SK-N-SH treated with all-trans-retinoic acid at 6 μM for 48 hours (cell line): ENCODE measurements at regions not wholly inside any gene's neighbourhood (a gene's known extent, or its start where the extent isn't known, plus 50 kb on each side); places are given as distances from the start of the nearest gene placed in this dataset.

Source experiments
- ATAC-seq: fragments of 200-7000 bp; cut with Tn5 transposase; 3 replicates; pipeline ENCODE4 v1.9.1; 2020; ENCODE audit warnings: mild to moderate bottlenecking, moderate library complexity
- ARNTL ChIP-seq: fragments of 450-650 bp; formaldehyde crosslinking; IDR thresholded peaks from 2 replicates; pipeline ENCODE4 v1.5.0; 2020; ENCODE audit warnings: low read depth, mild to moderate bottlenecking, moderate library complexity, borderline replicate concordance
- BACH2 ChIP-seq: fragments of 250-450 bp; sonication (Bioruptor Pico); IDR thresholded peaks from 2 replicates; pipeline ENCODE4 v1.9.0; 2021; ENCODE audit warnings: mild to moderate bottlenecking, borderline replicate concordance
- CREB5 ChIP-seq: fragments of 250-450 bp; sonication (Bioruptor Pico); IDR thresholded peaks from 2 replicates; pipeline ENCODE4 v1.5.1; 2020; ENCODE audit warnings: low read depth, mild to moderate bottlenecking, moderate library complexity
- CSDC2 ChIP-seq: fragments of 250-450 bp; sonication (Bioruptor Pico); IDR thresholded peaks from 2 replicates; pipeline ENCODE4 v1.5.0; 2020; ENCODE audit warnings: mild to moderate bottlenecking, moderate library complexity
- CSRNP3 ChIP-seq: fragments of 250-450 bp; sonication (Bioruptor Pico); IDR thresholded peaks from 2 replicates; pipeline ENCODE4 v1.5.1; 2021; ENCODE audit warnings: mild to moderate bottlenecking, moderate library complexity
- ESRRG ChIP-seq: fragments of 250-450 bp; sonication (Bioruptor Pico); IDR thresholded peaks from 2 replicates; pipeline ENCODE4 v1.6.1; 2021; ENCODE audit warnings: mild to moderate bottlenecking
- GLIS3 ChIP-seq: fragments of 250-450 bp; sonication (Bioruptor Pico); IDR thresholded peaks from 2 replicates; pipeline ENCODE4 v1.5.0; 2020; ENCODE audit warnings: mild to moderate bottlenecking, moderate library complexity
- ISL1 ChIP-seq: fragments of 250-450 bp; sonication (Bioruptor Pico); IDR thresholded peaks from 2 replicates; pipeline ENCODE4 v2.1.2; 2022; ENCODE audit warnings: mild to moderate bottlenecking, moderate library complexity
- OSR1 ChIP-seq: fragments of 250-450 bp; sonication (Bioruptor Pico); IDR thresholded peaks from 2 replicates; pipeline ENCODE4 v1.8.0; 2022; ENCODE audit warnings: moderate library complexity, mild to moderate bottlenecking, inconsistent platforms
- PATZ1 ChIP-seq: fragments of 250-450 bp; sonication (Bioruptor Pico); IDR thresholded peaks from 2 replicates; pipeline ENCODE4 v1.8.0; 2020; ENCODE audit warnings: mild to moderate bottlenecking, moderate library complexity, borderline replicate concordance
- POU6F1 ChIP-seq: fragments of 250-450 bp; sonication (Bioruptor Pico); IDR thresholded peaks from 2 replicates; pipeline ENCODE4 v1.8.0; 2021; ENCODE audit warnings: low read depth, mild to moderate bottlenecking, moderate library complexity, borderline replicate concordance
- PPARA ChIP-seq: fragments of 250-450 bp; sonication (Bioruptor Pico); IDR thresholded peaks from 2 replicates; pipeline ENCODE4 v1.5.0; 2020; ENCODE audit warnings: mild to moderate bottlenecking, borderline replicate concordance
- RARB ChIP-seq: fragments of 250-450 bp; sonication (Bioruptor Pico); IDR thresholded peaks from 2 replicates; pipeline ENCODE4 v1.8.0; 2021; ENCODE audit warnings: mild to moderate bottlenecking, moderate library complexity
- SNAI2 ChIP-seq: fragments of 250-450 bp; sonication (Bioruptor Pico); IDR thresholded peaks from 2 replicates; pipeline ENCODE4 v1.5.0; 2020; ENCODE audit warnings: mild to moderate bottlenecking, moderate library complexity
- TOX ChIP-seq: fragments of 250-450 bp; sonication (Bioruptor Pico); IDR thresholded peaks from 2 replicates; pipeline ENCODE4 v1.8.0; 2021; ENCODE audit warnings: mild to moderate bottlenecking, moderate library complexity, borderline replicate concordance
- TSHZ2 ChIP-seq: fragments of 250-450 bp; sonication (Bioruptor Pico); IDR thresholded peaks from 2 replicates; pipeline ENCODE4 v1.5.0; 2020; ENCODE audit warnings: mild to moderate bottlenecking, moderate library complexity
- ZC3H10 ChIP-seq: fragments of 250-450 bp; sonication (Bioruptor Pico); IDR thresholded peaks from 2 replicates; pipeline ENCODE4 v1.5.1; 2021; ENCODE audit warnings: mild to moderate bottlenecking, moderate library complexity
- ZFP3 ChIP-seq: fragments of 250-450 bp; sonication (Bioruptor Pico); IDR thresholded peaks from 2 replicates; pipeline ENCODE4 v1.5.0; 2020; ENCODE audit warnings: mild to moderate bottlenecking, moderate library complexity
- ZFP30 ChIP-seq: fragments of 450-650 bp; formaldehyde crosslinking; IDR thresholded peaks from 2 replicates; pipeline ENCODE4 v1.5.0; 2022; ENCODE audit warnings: mild to moderate bottlenecking, moderate library complexity
- ZNF565 ChIP-seq: fragments of 450-650 bp; formaldehyde crosslinking; conservative IDR thresholded peaks from 2 replicates; pipeline ENCODE4 v1.5.0; 2020; ENCODE audit warnings: low read depth, mild to moderate bottlenecking, moderate library complexity
- ZNF70 ChIP-seq: fragments of 450-650 bp; formaldehyde crosslinking; IDR thresholded peaks from 2 replicates; pipeline ENCODE4 v1.5.0; 2020; ENCODE audit warnings: mild to moderate bottlenecking, moderate library complexity
- ZNF8 ChIP-seq: fragments of 450-650 bp; formaldehyde crosslinking; IDR thresholded peaks from 2 replicates; pipeline ENCODE4 v1.5.0; 2020; ENCODE audit warnings: mild to moderate bottlenecking, moderate library complexity

- TF ChIP-seq ZFP30: no peak
- no peak for TF ChIP-seq PPARA (CRISPR knock-in tag)
- TF ChIP-seq ESRRG (CRISPR knock-in tag): no peak
- TF ChIP-seq ZNF70 (CRISPR knock-in tag): no peak
- no peak for TF ChIP-seq GLIS3 (CRISPR knock-in tag)
- TF ChIP-seq ARNTL (CRISPR knock-in tag): no peak
- TF ChIP-seq ZFP3 (CRISPR knock-in tag): no peak
- no peak for ATAC-seq
These were observed 197.9 kb downstream of the IRX2 start for GRCh38 chr5:2553611-2554010.

GRCh38 chr5:2550509-2550908 lies 201.0 kb downstream of the IRX2 start:
- no peak for ATAC-seq
- TF ChIP-seq GLIS3 (CRISPR knock-in tag) (no peak), PPARA (CRISPR knock-in tag) (no peak), RARB (CRISPR knock-in tag) (no peak), CREB5 (CRISPR knock-in tag) (no peak), ESRRG (CRISPR knock-in tag) (no peak), TOX (no peak), CSDC2 (CRISPR knock-in tag) (no peak), ZNF70 (CRISPR knock-in tag) (no peak), SNAI2 (CRISPR knock-in tag) (no peak), ZFP3 (CRISPR knock-in tag) (no peak), ZFP30 (no peak), POU6F1 (CRISPR knock-in tag) (no peak), ZNF565 (CRISPR knock-in tag) (no peak), ISL1 (no peak), ZC3H10 (CRISPR knock-in tag) (no peak), CSRNP3 (CRISPR knock-in tag) (no peak), OSR1 (CRISPR knock-in tag) (no peak), BACH2 (CRISPR knock-in tag) (no peak), PATZ1 (CRISPR knock-in tag) (no peak), TSHZ2 (CRISPR knock-in tag) (no peak)

GRCh38 chr5:2549900-2550299 lies 201.6 kb downstream of the IRX2 start:
- TF ChIP-seq CSDC2 (CRISPR knock-in tag) (no peak), PATZ1 (CRISPR knock-in tag) (no peak), ZNF70 (CRISPR knock-in tag) (no peak), RARB (CRISPR knock-in tag) (no peak), BACH2 (CRISPR knock-in tag) (no peak), ISL1 (no peak), CSRNP3 (CRISPR knock-in tag) (no peak), ZNF8 (CRISPR knock-in tag) (no peak), ARNTL (CRISPR knock-in tag) (no peak), ESRRG (CRISPR knock-in tag) (no peak)

More at GRCh38 chr5:2549900-2550299, 201.6 kb downstream of the IRX2 start:
- ATAC-seq: no peak
